IPS DF 4.7 (cell line): ENCODE measurements at regions not wholly inside any gene's neighbourhood (a gene's known extent, or its start where the extent isn't known, plus 50 kb on each side); places are given as distances from the start of the nearest gene placed in this dataset.
"Not testable (repeated sequence)": the region's sequence is repeated elsewhere in the genome, so short reads cannot be mapped to it uniquely, and the experiment has no call there.

Experiments used
- DNase-seq: peaks from one replicate; pipeline ENCODE4 v3.0.0-alpha.2; 2013; ENCODE audit warnings: low spot score; ENCODE audit errors: extremely low read depth

GRCh38 chr6:90712114-90712513, 125.2 kb upstream of the MAP3K7 start:
- no peak for DNase-seq

DNA sequence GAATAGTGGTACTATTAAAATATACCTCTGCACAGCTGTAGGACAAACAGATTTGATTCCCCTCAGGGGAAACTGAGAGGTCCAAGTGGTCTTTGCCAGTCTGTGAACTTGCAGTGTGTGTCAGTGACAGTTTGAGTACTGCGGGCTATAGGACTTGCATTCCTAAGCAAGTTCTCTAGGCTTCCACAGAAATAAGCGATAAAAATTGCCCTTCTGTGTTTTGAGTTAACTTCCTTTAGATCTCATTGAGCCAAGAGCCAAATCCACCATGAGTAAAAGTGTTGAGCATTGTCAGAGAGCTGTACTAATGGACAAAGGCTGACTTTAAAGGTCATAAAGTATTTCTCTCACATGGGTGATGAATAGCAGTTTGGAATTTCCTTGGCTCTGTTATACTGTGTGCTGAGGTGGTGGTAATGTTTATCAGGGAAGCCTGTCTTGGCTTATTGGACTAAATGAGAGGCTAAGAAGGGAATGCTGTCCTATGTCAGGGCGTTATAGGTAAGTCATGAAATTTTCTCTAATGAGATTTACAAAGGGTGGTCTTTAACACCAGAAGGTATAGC, 122.6 kb upstream of the MAP3K7 start:
- no peak for DNase-seq

GRCh38 chr6:90708206-90708737, 121.4 kb upstream of the MAP3K7 start:
- no peak for DNase-seq

DNA sequence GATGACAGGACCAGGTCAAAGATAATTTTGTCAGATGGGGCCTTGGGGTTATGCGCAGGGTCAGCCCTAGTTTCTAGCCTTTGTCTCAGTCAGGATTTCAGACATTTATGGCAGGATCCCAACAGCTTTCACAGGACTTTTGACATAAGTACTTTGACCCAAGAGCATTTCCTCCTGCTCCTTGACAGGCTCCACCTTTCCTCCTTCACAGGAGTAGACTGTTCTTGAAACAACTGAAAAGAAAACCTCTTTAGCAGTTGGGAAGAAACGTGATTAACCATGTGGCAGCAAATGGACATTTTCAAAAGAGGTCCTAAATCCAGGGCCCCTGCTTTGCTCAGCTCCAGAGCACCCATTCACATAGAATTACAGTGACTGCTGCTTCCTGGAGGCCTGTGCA, 120.4 kb upstream of the MAP3K7 start:
- DNase-seq, result no peak

DNA sequence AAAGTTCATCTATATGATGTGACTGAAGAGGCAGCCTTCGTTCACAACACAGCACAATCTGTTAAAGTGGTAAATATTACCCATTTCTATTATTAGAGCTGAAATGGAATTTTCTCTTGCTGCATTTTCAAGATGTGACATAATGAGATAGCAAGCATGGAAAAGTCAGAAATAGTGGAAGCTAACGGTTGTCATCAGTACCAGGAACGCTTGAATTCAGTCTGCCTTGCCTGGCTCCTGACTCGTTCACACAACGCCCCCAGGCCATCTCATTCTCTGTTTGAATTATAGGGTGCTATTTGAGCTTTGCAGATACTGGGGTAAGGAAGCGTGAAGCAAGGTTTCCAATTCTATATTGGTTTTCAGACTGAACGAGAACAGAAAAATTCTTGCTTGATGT, 116.5 kb upstream of the MAP3K7 start:
- DNase-seq, result no peak

DNA sequence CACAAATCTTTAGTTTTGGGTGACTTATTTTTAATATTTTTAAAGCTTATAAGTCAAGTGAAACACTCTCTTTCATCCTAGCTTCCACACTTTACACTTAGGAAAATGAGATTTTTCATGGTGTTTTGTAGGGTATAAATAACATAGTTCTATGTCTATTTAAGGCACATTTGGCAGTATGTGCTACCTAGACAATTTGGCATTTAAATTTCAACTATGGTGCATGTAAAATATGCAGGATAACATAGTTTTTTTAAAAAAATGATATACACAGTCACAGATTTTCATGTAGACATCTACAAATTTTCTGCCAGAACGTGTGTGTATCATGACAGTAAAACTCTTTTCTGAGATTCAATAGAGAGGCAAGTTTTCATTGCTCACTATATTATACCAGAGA, 115.1 kb upstream of the MAP3K7 start:
- no peak for DNase-seq

DNA sequence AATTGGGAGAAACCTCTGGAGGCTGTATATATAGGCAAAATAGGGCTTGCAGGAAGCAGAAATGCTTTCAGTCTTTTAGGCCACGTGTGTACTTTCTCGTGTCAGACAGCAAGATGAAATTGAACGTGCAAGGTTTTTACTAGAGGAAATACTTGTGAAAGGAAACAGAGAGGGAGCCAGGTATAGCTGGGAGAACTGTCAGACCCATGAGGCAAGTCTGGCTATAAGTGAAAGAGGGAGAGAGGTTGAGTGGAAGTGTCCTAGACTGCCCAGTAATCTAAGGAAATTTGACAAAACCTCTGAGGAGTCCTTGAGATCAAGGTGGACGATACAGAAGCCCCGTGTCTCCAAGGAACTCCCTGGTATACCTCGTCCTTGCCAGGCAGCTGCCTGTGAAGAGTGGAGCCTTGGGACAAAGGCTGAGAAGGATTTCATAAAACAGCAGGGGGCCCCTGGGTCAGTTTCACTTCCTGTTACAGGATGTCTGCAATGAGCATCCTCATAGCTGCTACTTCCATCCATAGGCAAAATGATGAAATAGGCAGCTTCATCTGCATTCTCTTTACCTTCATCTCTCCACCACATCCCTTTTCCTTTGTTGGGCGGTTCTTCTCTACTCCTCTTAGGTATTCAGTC, 114.4 kb upstream of the MAP3K7 start:
- no peak for DNase-seq

- DNase-seq, result no peak
Measured at GRCh38 chr6:90695316-90695715, 108.4 kb upstream of the MAP3K7 start.

DNA sequence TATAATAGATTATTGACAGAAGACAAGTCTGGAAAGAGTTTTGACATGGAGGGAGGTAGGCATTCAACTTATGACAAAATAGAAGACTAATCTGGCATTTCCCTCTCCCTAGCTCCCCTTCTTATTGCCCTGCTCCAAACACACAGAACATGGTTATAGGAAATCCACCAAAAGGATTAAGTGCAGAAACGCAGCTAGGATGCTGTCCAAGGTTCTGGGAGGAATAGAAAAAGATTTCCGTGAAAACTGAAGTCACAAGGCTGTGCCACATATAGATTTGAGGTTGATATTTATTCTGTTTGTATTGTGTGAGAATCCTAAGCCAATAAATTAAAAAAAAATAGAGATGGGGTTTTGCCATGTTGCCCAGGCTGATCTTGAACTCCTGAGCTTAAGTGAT, 107.9 kb upstream of the MAP3K7 start:
- no peak for DNase-seq

- DNase-seq, result no peak
Measured at GRCh38 chr6:90691823-90692222, 105.0 kb upstream of the MAP3K7 start.

GRCh38 chr6:90689172-90689571, 102.3 kb upstream of the MAP3K7 start:
- no peak for DNase-seq

GRCh38 chr6:90687775-90688380, 101.0 kb upstream of the MAP3K7 start:
- DNase-seq, result no peak

GRCh38 chr6:90681863-90682262, 95.0 kb upstream of the MAP3K7 start:
- no peak for DNase-seq

DNA sequence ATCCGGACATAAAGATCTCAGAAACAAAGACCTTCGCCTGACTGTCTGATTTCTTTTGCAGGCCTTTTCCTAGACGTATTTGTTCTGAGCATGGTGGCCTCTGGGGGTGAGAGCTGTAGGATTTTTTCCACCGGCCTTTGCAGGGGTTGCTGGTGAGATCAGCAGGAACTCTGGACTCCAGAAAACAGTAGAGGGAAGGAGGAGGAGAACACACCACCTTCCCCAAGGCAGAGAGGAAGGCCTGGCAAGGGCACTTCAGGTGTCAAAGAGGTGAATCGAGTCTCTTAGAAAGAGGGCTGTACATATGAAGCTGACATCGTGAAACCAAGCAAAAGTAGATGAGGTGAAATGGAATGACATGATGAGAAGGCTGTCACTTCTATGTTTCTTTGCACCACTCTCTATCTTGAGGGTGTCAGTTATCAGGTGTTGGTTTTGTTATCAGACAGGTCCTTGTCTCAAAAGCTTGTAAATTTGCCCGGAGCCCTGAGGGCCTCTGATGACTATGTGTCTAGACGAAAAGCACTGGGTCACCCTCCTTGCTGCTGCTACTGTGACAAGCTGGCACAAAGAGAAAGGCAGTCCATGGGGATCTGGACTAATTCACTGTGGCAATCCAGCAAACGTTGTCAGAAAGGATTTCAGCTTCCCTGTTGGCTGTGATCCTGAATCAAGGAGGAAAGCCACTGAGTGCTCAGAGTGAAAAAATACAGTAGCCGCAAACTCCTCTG, 91.3 kb upstream of the MAP3K7 start:
- no peak for DNase-seq

DNA sequence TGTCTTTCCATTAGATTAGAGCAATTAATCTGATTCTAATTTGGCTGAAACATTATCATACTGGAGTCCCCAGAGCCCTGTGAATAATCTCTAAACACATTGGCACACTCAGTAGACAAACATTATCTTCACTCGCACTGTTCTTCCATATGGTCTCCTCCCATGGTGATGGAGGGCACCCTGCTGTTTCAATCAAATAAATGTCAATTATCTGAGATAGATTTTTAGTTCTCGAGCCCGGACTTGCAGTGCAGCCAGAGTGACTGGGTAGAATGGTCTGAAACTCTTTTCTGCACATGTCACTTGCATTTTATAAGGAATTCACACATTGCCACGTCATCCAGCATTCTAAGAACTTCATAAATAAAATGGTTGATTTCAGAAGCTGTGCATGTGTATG, 90.6 kb upstream of the MAP3K7 start:
- no peak for DNase-seq

- peak; percentile 90 for DNase-seq
Measured at GRCh38 chr6:90676516-90677300, 89.8 kb upstream of the MAP3K7 start.

DNA sequence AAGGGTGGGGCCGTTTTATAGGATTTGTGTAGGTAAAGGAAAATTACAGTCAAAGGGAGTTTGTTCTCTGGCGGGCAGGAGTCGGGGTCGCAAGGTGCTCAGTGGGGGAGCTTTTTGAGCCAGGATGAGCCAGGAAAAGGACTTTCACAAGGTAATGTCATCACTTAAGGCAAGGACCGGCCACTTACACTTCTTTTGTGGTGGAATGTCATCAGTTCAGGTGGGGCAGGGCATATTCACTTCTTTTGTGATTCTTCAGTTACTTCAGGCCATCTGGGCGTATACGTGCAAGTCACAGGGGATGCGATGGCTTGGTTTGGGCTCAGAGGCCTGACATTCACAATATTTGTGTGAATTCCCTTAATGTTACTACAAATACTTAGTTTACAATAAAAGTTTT, 88.2 kb upstream of the MAP3K7 start:
- DNase-seq, result not testable (repeated sequence)

DNA sequence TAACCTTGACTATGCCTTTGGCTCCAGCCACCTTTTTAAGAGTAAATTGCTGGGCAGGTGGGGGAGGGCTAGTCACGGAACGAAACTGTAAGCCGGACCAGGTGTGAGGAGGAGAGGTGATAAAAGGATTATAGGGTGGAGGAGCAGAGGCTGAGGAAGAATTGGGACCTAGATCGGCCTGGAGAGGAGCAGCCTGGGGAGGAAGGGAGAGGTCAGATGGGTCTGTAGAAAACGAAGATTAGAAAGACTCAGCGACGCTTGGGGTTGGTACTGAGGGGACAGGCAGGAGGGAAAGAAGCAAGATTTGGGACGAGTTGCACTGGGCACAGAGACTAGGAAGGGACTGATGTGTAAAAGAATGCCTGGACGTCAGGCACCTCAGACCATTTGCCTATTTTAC, 87.2 kb upstream of the MAP3K7 start:
- not testable (repeated sequence) for DNase-seq

DNA sequence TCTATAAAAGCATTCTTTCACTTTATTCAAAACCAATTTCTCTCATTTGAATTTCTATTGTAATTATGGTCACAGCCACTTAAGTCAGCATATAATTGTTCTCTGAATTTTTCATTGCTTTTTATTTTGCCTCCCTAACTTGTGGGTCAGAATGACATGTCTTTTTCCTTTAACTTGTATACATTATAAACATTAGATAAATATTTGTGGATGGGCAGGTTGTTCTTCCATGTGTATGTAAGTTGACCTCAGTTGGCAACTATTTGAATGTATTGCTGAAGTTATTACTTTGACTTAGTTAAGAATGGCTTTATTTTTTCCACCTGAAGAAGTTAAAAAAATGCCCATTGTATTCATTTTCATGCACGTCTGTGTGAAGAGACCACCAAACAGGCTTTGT, 83.0 kb upstream of the MAP3K7 start:
- DNase-seq, result no peak

DNA sequence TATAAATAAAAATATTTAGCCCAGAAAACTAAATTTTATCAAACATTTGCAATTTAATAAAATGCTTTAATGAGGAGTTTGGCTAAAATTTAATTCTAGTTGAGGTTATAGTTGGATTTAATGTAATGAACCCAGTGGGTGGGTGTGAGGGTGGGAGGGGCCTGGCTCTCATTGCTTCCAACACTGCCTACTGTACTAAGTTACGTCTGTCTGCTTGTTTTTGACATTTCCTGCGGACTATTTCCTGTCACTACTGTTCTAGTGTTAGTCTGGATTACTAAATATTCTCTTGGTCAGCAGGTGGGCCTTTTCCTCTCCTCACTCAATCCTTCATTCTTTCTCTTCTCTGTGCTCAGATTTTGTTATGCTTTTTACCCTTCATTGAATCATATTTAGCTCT, 82.5 kb upstream of the MAP3K7 start:
- no peak for DNase-seq

- DNase-seq, result no peak
Measured at GRCh38 chr6:90668141-90668540, 81.3 kb upstream of the MAP3K7 start.
